Activated naive CD8-positive, alpha-beta T cell treated with anti-CD3 and anti-CD28 coated beads, Interleukin-2, amount 50 U/mL, for 24 hours (primary cell): ENCODE measurements at regions not wholly inside any gene's neighbourhood (a gene's known extent, or its start where the extent isn't known, plus 50 kb on each side); places are given as distances from the start of the nearest gene placed in this dataset.

ENCODE experiments used
- ATAC-seq: fragments of 150-1000 bp; cut with Tn5 transposase; one replicate; pipeline ENCODE4 v1.10.0; 2021
- DNase-seq: peaks from one replicate; pipeline ENCODE4 v3.0.0; 2021
- H3K27ac Mint-ChIP-seq: one replicate; pipeline ENCODE4 v1.8.0; 2021; ENCODE audit warnings: mild to moderate bottlenecking, mixed read lengths
- H3K27me3 Mint-ChIP-seq: one replicate; pipeline ENCODE4 v1.8.0; 2021; ENCODE audit warnings: mixed read lengths
- H3K36me3 Mint-ChIP-seq: one replicate; pipeline ENCODE4 v1.8.0; 2021; ENCODE audit warnings: low read depth, mixed read lengths
- H3K4me1 Mint-ChIP-seq: one replicate; pipeline ENCODE4 v1.8.0; 2021; ENCODE audit warnings: mixed read lengths
- H3K4me3 Mint-ChIP-seq: one replicate; pipeline ENCODE4 v1.8.0; 2021; ENCODE audit warnings: mild to moderate bottlenecking, moderate library complexity, mixed read lengths
- H3K9me3 Mint-ChIP-seq: one replicate; pipeline ENCODE4 v1.8.0; 2021; ENCODE audit warnings: mixed read lengths

GRCh38 chr16:72388007-72388406 is 216.1 kb upstream of the PMFBP1 start:
- Mint-ChIP-seq H3K27me3 (no peaks in the 10 kb centered on the region), H3K9me3 (peaks cover 18% of the 10 kb centered on the region), H3K4me3 (no peak overlapping the region), H3K27ac (no peak overlapping the region), H3K36me3 (peaks cover 13% of the 10 kb centered on the region), H3K4me1 (no peaks in the 10 kb centered on the region)
- DNase-seq (no peak), ATAC-seq (no peak)

- H3K4me1 Mint-ChIP-seq: no peaks in the 10 kb centered on the region
- no peak for DNase-seq
- H3K4me3 Mint-ChIP-seq: no peak overlapping the region
- peaks cover 24% of the 10 kb centered on the region for H3K9me3 Mint-ChIP-seq
- no peaks in the 10 kb centered on the region for H3K27me3 Mint-ChIP-seq
- no peak overlapping the region for H3K27ac Mint-ChIP-seq
- ATAC-seq: no peak
- H3K36me3 Mint-ChIP-seq: peaks cover 16% of the 10 kb centered on the region
These were observed 212.7 kb upstream of the PMFBP1 start for GRCh38 chr16:72384651-72385050.

GRCh38 chr16:72380283-72380682 is 208.3 kb upstream of the PMFBP1 start:
- Mint-ChIP-seq H3K27ac (no peak overlapping the region), H3K9me3 (peaks cover 7% of the 10 kb centered on the region), H3K36me3 (peaks cover 2% of the 10 kb centered on the region), H3K4me3 (no peak overlapping the region), H3K27me3 (no peaks in the 10 kb centered on the region), H3K4me1 (no peaks in the 10 kb centered on the region)
- ATAC-seq (no peak), DNase-seq (no peak)

GRCh38 chr16:72373201-72373600 is 201.2 kb upstream of the PMFBP1 start:
- Mint-ChIP-seq H3K4me3 (no peak overlapping the region), H3K36me3 (no peaks in the 10 kb centered on the region), H3K27ac (no peak overlapping the region), H3K9me3 (no peaks in the 10 kb centered on the region), H3K27me3 (no peaks in the 10 kb centered on the region), H3K4me1 (no peaks in the 10 kb centered on the region)
- ATAC-seq (no peak), DNase-seq (no peak)

- Mint-ChIP-seq H3K27ac (no peak overlapping the region), H3K9me3 (peaks cover 3% of the 10 kb centered on the region), H3K36me3 (no peaks in the 10 kb centered on the region), H3K4me3 (no peak overlapping the region), H3K27me3 (no peaks in the 10 kb centered on the region), H3K4me1 (no peaks in the 10 kb centered on the region)
- no peak for ATAC-seq
- no peak for DNase-seq
These were observed 200.4 kb upstream of the PMFBP1 start for GRCh38 chr16:72372087-72373045.

GRCh38 chr16:72371307-72372086 is 199.5 kb upstream of the PMFBP1 start:
- Mint-ChIP-seq H3K27me3 (no peaks in the 10 kb centered on the region), H3K9me3 (peaks cover 7% of the 10 kb centered on the region), H3K4me1 (no peaks in the 10 kb centered on the region), H3K36me3 (peaks cover 2% of the 10 kb centered on the region), H3K4me3 (no peak overlapping the region), H3K27ac (no peak overlapping the region)
- DNase-seq (no peak), ATAC-seq (peak; percentile 61)

GRCh38 chr16:72369274-72369673 is 197.3 kb upstream of the PMFBP1 start:
- Mint-ChIP-seq H3K27ac (no peak overlapping the region), H3K4me1 (no peaks in the 10 kb centered on the region), H3K9me3 (peaks cover 7% of the 10 kb centered on the region), H3K36me3 (peaks cover 5% of the 10 kb centered on the region), H3K27me3 (no peaks in the 10 kb centered on the region), H3K4me3 (no peak overlapping the region)
- ATAC-seq (no peak), DNase-seq (no peak)

GRCh38 chr16:72367851-72368250 is 195.9 kb upstream of the PMFBP1 start:
- peaks cover 5% of the 10 kb centered on the region for H3K36me3 Mint-ChIP-seq
- DNase-seq (no peak), ATAC-seq (no peak)
- no peaks in the 10 kb centered on the region for H3K4me1 Mint-ChIP-seq
- peaks cover 7% of the 10 kb centered on the region for H3K9me3 Mint-ChIP-seq
- H3K27ac Mint-ChIP-seq: no peak overlapping the region
- no peaks in the 10 kb centered on the region for H3K27me3 Mint-ChIP-seq
- no peak overlapping the region for H3K4me3 Mint-ChIP-seq

GRCh38 chr16:72362973-72363372 is 191.0 kb upstream of the PMFBP1 start:
- H3K27me3 Mint-ChIP-seq: no peaks in the 10 kb centered on the region
- no peak overlapping the region for H3K4me3 Mint-ChIP-seq
- DNase-seq (no peak), ATAC-seq (no peak)
- peaks cover 7% of the 10 kb centered on the region for H3K9me3 Mint-ChIP-seq
- H3K27ac Mint-ChIP-seq: no peak overlapping the region
- H3K4me1 Mint-ChIP-seq: no peaks in the 10 kb centered on the region
- peaks cover 6% of the 10 kb centered on the region for H3K36me3 Mint-ChIP-seq

GRCh38 chr16:72362476-72362875 is 190.5 kb upstream of the PMFBP1 start:
- Mint-ChIP-seq H3K27ac (no peak overlapping the region), H3K4me1 (no peaks in the 10 kb centered on the region), H3K27me3 (no peaks in the 10 kb centered on the region), H3K4me3 (no peak overlapping the region), H3K36me3 (peaks cover 6% of the 10 kb centered on the region), H3K9me3 (peaks cover 5% of the 10 kb centered on the region)
- no peak for DNase-seq
- no peak for ATAC-seq

- H3K27ac Mint-ChIP-seq: no peak overlapping the region
- no peak for ATAC-seq
- no peak for DNase-seq
- H3K4me3 Mint-ChIP-seq: no peak overlapping the region
- no peaks in the 10 kb centered on the region for H3K4me1 Mint-ChIP-seq
- H3K9me3 Mint-ChIP-seq: no peaks in the 10 kb centered on the region
- H3K36me3 Mint-ChIP-seq: peaks cover 1% of the 10 kb centered on the region
- H3K27me3 Mint-ChIP-seq: no peaks in the 10 kb centered on the region
These were observed 186.0 kb upstream of the PMFBP1 start for GRCh38 chr16:72357910-72358309.

GRCh38 chr16:72355561-72355960 is 183.6 kb upstream of the PMFBP1 start:
- no peak for DNase-seq

GRCh38 chr16:72349719-72350118 is 177.8 kb upstream of the PMFBP1 start:
- Mint-ChIP-seq H3K27me3 (no peaks in the 10 kb centered on the region), H3K4me1 (no peaks in the 10 kb centered on the region), H3K27ac (no peak overlapping the region), H3K9me3 (no peaks in the 10 kb centered on the region), H3K4me3 (no peak overlapping the region), H3K36me3 (no peaks in the 10 kb centered on the region)
- ATAC-seq: no peak
- no peak for DNase-seq

More at GRCh38 chr16:72355561-72355960, 183.6 kb upstream of the PMFBP1 start:
- Mint-ChIP-seq H3K4me3 (no peak overlapping the region), H3K27me3 (no peaks in the 10 kb centered on the region), H3K9me3 (no peaks in the 10 kb centered on the region), H3K36me3 (no peaks in the 10 kb centered on the region), H3K27ac (no peak overlapping the region), H3K4me1 (no peaks in the 10 kb centered on the region)
- ATAC-seq: no peak

GRCh38 chr16:72332926-72333325 is 161.0 kb upstream of the PMFBP1 start:
- H3K36me3 Mint-ChIP-seq: no peaks in the 10 kb centered on the region
- H3K4me3 Mint-ChIP-seq: no peak overlapping the region
- ATAC-seq (no peak), DNase-seq (no peak)
- no peak overlapping the region for H3K27ac Mint-ChIP-seq
- no peaks in the 10 kb centered on the region for H3K27me3 Mint-ChIP-seq
- H3K9me3 Mint-ChIP-seq: peaks cover 35% of the 10 kb centered on the region
- H3K4me1 Mint-ChIP-seq: no peaks in the 10 kb centered on the region

GRCh38 chr16:72324578-72324977 is 152.6 kb upstream of the PMFBP1 start:
- H3K36me3 Mint-ChIP-seq: peaks cover 10% of the 10 kb centered on the region
- H3K9me3 Mint-ChIP-seq: peaks cover 29% of the 10 kb centered on the region
- H3K27me3 Mint-ChIP-seq: no peaks in the 10 kb centered on the region
- no peak overlapping the region for H3K4me3 Mint-ChIP-seq
- ATAC-seq: no peak
- no peak for DNase-seq
- H3K4me1 Mint-ChIP-seq: no peaks in the 10 kb centered on the region
- no peak overlapping the region for H3K27ac Mint-ChIP-seq
